Muscle of leg (tissue), 3 donors: ENCODE measurements at regions not wholly inside any gene's neighbourhood (a gene's known extent, or its start where the extent isn't known, plus 50 kb on each side); places are given as distances from the start of the nearest gene placed in this dataset.
"Not testable (repeated sequence)": the region's sequence is repeated elsewhere in the genome, so short reads cannot be mapped to it uniquely, and the experiment has no call there.

Source experiments
- DNase-seq: peaks from one replicate; pipeline ENCODE4 v3.0.0; 2013
- H3K27ac ChIP-seq: one replicate; pipeline ENCODE4 v1.5.1; 2013; ENCODE audit warnings: mild to moderate bottlenecking, low read length, control low read depth
- H3K27me3 ChIP-seq: one replicate; pipeline ENCODE4 v1.6.1; 2013; ENCODE audit warnings: low read length; ENCODE audit not compliant: control insufficient read depth, insufficient read depth
- H3K36me3 ChIP-seq: one replicate; pipeline ENCODE4 v1.6.1; 2013; ENCODE audit warnings: low read length; ENCODE audit not compliant: control insufficient read depth, insufficient read depth
- H3K4me1 ChIP-seq: one replicate; pipeline ENCODE4 v1.6.1; 2013; ENCODE audit warnings: low read length; ENCODE audit not compliant: control insufficient read depth, insufficient read depth
- H3K4me3 ChIP-seq: one replicate; pipeline ENCODE4 v1.5.1; 2013; ENCODE audit warnings: low read length, control low read depth
- H3K9me3 ChIP-seq: replicated peaks from 2 replicates; pipeline ENCODE4 v1.6.1; 2013; ENCODE audit warnings: low read depth, low read length; ENCODE audit not compliant: control insufficient read depth
- WGBS: methylation state at CpG from one replicate; pipeline ENCODE4 v1.1.5; 2013; ENCODE audit warnings: missing lambda C conversion rate; ENCODE audit not compliant: insufficient coverage; 5-methylcytosine and 5-hydroxymethylcytosine counted together

DNA sequence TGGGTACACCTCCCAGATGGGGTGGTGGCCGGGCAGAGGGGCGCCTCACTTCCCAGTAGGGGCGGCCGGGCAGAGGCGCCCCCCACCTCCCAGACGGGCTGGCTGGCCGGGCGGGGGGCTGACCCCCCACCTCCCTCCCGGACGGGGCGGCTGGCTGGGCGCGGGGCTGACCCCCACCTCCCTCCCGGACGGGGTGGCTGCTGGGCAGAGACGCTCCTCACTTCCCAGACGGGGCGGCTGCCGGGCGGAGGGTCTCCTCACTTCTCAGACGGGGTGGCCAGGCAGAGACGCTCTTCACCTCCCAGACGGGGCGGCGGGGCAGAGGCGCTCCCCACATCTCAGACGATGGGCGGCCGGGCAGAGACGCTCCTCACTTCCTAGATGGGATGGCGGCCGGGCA lies 240.6 kb downstream of the IL20RB start:
- not testable (repeated sequence) for H3K27me3 ChIP-seq, H3K4me1 ChIP-seq, H3K36me3 ChIP-seq, H3K27ac ChIP-seq, H3K4me3 ChIP-seq, H3K9me3 ChIP-seq, DNase-seq
- WGBS = 92% methylated on average over 7 of the region's 32 CpGs

DNA sequence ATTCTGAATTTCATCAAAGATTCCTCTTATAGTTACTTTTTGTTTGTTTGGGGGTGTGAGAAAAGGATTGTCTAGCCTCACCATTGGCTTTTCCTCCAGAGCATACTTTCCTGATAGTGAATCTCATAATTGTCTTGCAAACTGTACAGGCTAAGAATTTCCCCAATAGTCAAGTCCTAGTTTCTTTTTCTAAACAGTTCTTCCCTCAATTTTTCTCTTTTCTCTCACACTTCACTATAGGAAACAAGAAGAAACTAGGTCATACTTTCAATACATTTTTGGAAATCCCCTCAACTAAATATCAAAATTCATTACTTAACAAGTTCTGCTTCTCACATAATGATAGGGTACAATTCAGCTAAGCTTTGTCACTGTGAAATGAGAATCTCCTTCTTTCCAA lies 241.9 kb downstream of the IL20RB start:
- Histone ChIP-seq H3K9me3 (no peaks in the 10 kb centered on the region), H3K27me3 (peaks cover 2% of the 10 kb centered on the region), H3K36me3 (no peaks in the 10 kb centered on the region), H3K4me3 (no peak overlapping the region), H3K4me1 (peaks cover 4% of the 10 kb centered on the region), H3K27ac (no peak overlapping the region)
- no peak for DNase-seq

GRCh38 chr3:137201066-137201465 lies 243.3 kb downstream of the IL20RB start:
- Histone ChIP-seq H3K4me3 (no peak overlapping the region), H3K36me3 (no peaks in the 10 kb centered on the region), H3K4me1 (peaks cover 4% of the 10 kb centered on the region), H3K9me3 (no peaks in the 10 kb centered on the region), H3K27me3 (no peaks in the 10 kb centered on the region), H3K27ac (no peak overlapping the region)
- WGBS = no CpG with 5 or more reads among the region's 3 CpGs
- no peak for DNase-seq

DNA sequence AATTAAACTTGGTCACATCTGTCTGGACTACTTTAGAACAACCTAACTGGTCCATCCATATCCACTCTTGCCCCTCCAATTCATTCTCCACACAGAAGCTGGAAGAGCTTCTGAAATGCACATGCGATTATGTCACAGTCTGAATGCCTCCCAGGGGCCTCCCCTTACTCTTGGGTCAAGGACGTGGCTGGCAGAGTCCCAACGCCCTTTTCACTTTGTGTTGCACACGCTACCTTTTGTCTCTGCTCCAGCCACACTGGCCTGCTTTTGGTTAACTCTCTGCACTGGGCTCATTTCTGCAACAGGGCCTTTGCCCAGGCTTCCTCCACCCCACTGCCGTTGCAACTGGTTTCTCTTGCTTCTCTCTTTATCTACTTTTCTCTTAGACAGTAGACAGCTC lies 245.2 kb downstream of the IL20RB start:
- no peak for DNase-seq
- H3K4me1 ChIP-seq = peaks cover 4% of the 10 kb centered on the region
- WGBS = 47% methylated on average over 4 of the region's 5 CpGs
- H3K4me3 ChIP-seq = no peak overlapping the region
- no peaks in the 10 kb centered on the region for H3K36me3 ChIP-seq
- H3K27ac ChIP-seq = no peak overlapping the region
- H3K27me3 ChIP-seq = no peaks in the 10 kb centered on the region
- H3K9me3 ChIP-seq = no peaks in the 10 kb centered on the region

GRCh38 chr3:137204409-137204808 lies 246.6 kb downstream of the IL20RB start:
- Histone ChIP-seq H3K9me3 (no peaks in the 10 kb centered on the region), H3K4me1 (peaks cover 4% of the 10 kb centered on the region), H3K36me3 (no peaks in the 10 kb centered on the region), H3K4me3 (no peak overlapping the region), H3K27ac (no peak overlapping the region), H3K27me3 (no peaks in the 10 kb centered on the region)
- 50% methylated on average over 2 of the region's 3 CpGs for WGBS
- DNase-seq = peak; percentile 56

DNA sequence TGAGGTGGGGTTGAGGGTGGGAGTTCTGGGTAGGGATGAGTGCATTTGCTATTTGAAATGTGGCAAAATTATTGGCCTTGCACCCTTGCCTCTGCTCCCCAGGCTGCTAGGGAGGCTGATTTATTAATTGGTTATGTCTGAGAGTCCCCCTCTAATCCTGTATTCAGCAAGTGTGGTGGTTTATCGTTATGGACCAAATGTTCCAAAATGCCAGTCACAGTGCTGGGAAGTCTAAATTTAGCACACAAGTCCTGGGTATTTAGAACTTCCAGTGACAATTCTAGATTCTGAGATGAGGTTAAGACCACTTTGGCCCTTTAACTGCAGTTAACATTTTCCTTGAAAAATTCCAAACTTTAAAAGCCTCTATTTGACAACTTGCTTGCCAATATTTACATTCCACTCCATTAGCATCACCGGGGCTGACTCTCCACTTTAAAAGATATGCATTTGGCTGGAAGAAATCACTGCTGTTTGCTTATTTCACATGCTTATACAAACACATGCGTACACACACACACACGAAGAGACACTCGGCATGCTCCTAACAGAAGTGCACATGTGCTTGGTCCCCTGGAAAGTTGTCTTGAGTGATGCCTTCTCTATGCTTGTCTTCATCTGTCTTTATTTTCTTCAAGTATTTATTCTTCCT lies 247.7 kb downstream of the IL20RB start:
- Histone ChIP-seq H3K27ac (no peak overlapping the region), H3K36me3 (no peaks in the 10 kb centered on the region), H3K27me3 (no peaks in the 10 kb centered on the region), H3K4me1 (peaks cover 4% of the 10 kb centered on the region), H3K4me3 (no peak overlapping the region), H3K9me3 (no peaks in the 10 kb centered on the region)
- peak; percentile 59 for DNase-seq
- WGBS = 0% methylated on average over 1 of the region's 5 CpGs

DNA sequence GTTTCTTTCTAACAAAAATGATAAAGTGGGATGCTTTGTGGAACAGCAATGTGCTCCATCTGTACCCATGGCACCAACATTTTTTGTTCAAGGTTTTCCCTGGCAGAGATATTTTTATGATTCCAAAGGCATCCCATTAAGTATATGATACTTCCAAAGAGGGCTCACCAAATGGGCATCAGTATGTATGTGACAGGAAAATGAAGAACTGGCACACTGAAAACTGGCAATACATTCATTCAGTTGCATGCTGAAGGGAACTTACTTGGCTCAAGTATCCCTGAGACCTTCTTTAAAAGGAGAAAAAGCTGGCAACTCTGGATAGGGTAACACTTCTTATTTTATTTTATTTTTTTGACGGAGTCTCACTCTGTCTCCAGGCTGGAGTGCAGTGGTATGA lies 249.8 kb downstream of the IL20RB start:
- WGBS = no CpG with 5 or more reads among the region's 1 CpG
- no peaks in the 10 kb centered on the region for H3K9me3 ChIP-seq
- DNase-seq = no peak
- H3K36me3 ChIP-seq = no peaks in the 10 kb centered on the region
- H3K4me3 ChIP-seq = no peak overlapping the region
- peaks cover 4% of the 10 kb centered on the region for H3K4me1 ChIP-seq
- no peaks in the 10 kb centered on the region for H3K27me3 ChIP-seq
- H3K27ac ChIP-seq = no peak overlapping the region

DNA sequence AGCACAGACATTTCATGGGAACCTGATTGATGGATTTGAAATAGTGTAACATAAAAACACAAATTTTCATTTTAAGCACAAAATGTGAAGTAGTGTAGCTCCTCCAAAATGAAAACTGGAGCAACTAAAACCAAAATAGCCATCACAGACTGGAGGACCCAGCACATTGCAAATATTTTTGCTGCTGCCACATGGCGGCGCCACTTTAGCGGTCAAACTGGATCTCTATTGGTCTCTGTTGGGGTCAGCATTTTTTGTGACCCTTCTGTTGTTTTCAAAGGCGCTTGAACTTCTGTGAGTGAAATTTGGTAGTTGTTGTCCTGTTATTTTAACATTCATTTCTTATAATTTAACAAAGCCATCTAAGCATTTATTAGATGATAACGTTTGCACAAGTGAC lies 259.9 kb downstream of the IL20RB start:
- H3K27me3 ChIP-seq = no peaks in the 10 kb centered on the region
- H3K36me3 ChIP-seq = no peaks in the 10 kb centered on the region
- H3K9me3 ChIP-seq = peaks cover 3% of the 10 kb centered on the region
- no peak for DNase-seq
- no peak overlapping the region for H3K4me3 ChIP-seq
- H3K4me1 ChIP-seq = no peaks in the 10 kb centered on the region
- no peak overlapping the region for H3K27ac ChIP-seq
- no CpG with 5 or more reads among the region's 5 CpGs for WGBS

DNA sequence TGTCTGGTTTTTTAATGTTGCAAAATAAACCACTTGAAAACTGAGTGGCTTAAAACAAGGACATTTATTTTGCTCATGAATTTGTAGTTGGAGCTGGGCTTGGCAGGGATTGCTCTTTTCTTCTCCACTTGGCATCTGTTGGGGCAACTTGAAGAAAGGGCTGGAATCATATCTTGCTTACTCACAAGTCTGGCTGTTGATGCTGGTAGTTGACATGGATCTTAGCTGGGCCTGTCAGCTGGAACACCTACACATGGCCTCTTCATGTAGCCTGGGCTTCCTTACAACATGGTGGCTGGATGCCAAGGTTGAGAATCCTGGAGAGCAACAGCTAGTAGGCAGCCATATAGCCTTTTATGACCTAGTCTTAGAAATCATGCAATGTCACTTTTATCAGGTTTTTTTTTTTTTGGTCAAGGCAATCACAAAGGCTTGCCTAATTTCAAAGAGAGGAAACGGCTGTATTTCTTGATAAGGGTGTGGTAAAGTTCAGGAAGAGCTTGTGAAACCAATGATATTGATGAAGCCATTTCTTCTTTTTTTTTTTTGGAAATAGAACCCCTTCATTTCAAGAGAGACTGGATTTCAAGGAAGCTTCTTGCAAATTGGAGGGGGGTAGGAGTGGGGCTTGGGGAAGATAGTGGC lies 262.1 kb downstream of the IL20RB start:
- H3K27ac ChIP-seq = no peak overlapping the region
- DNase-seq = no peak
- peaks cover 3% of the 10 kb centered on the region for H3K9me3 ChIP-seq
- no peaks in the 10 kb centered on the region for H3K36me3 ChIP-seq
- no peaks in the 10 kb centered on the region for H3K4me1 ChIP-seq
- no peak overlapping the region for H3K4me3 ChIP-seq
- no CpG with 5 or more reads among the region's 1 CpG for WGBS
- no peaks in the 10 kb centered on the region for H3K27me3 ChIP-seq

- no peaks in the 10 kb centered on the region for H3K4me1 ChIP-seq
- WGBS = 88% methylated on average over 1 of the region's 2 CpGs
Observed at GRCh38 chr3:137222736-137223225, 265.0 kb downstream of the IL20RB start.

More at GRCh38 chr3:137222736-137223225, 265.0 kb downstream of the IL20RB start:
- Histone ChIP-seq H3K27me3 (no peaks in the 10 kb centered on the region), H3K9me3 (peaks cover 3% of the 10 kb centered on the region), H3K36me3 (no peaks in the 10 kb centered on the region), H3K27ac (no peak overlapping the region), H3K4me3 (no peak overlapping the region)
- DNase-seq = no peak
